HEK293 (cell line): ENCODE measurements at regions not wholly inside any gene's neighbourhood (a gene's known extent, or its start where the extent isn't known, plus 50 kb on each side); places are given as distances from the start of the nearest gene placed in this dataset.

Experiments used
- CTCF ChIA-PET: fragments of 350-600 bp; formaldehyde crosslinking; extraction: SDS; loops from one replicate; lab custom pipeline; 2021; ENCODE audit warnings: antibody characterized with exemption; lab: Yijun Ruan, JAX
- POLR2A ChIA-PET: fragments of 300-600 bp; formaldehyde crosslinking; extraction: SDS; loops from one replicate; lab custom pipeline; 2020; ENCODE audit warnings: antibody characterized with exemption, inconsistent platforms; lab: Yijun Ruan, JAX
- H3K27ac ChIP-seq: fragments of 200-500 bp; sonication (Bioruptor generic); 2 replicates; pipeline ENCODE4 v1.5.1; 2014; ENCODE audit warnings: low read depth, low read length, control low read depth, inconsistent platforms; ENCODE audit errors: extremely low read depth
- H3K36me3 ChIP-seq, 2 experiments: fragments of 200-500 bp in 1 of 2; sonication (Bioruptor generic) in 1 of 2; 1 replicate in 1 of 2; 2 replicates in 1 of 2; pipeline ENCODE4 v1.5.1; 2014 to 2017; ENCODE audit warnings: inconsistent platforms in 2 of 2, low read length in 2 of 2; ENCODE audit not compliant: control insufficient read depth in 2 of 2, insufficient read depth in 1 of 2
- H3K4me1 ChIP-seq: fragments of 200-500 bp; sonication (Bioruptor generic); 2 replicates; pipeline ENCODE4 v1.5.1; 2014; ENCODE audit warnings: mild to moderate bottlenecking, low read length, inconsistent platforms; ENCODE audit not compliant: control insufficient read depth, insufficient read depth
- H3K4me3 ChIP-seq: 2 replicates; pipeline ENCODE4 v1.5.1; 2011; ENCODE audit warnings: low read depth, mild to moderate bottlenecking, control low read depth, low read length, moderate library complexity
- H3K9me3 ChIP-seq: fragments of 200-500 bp; sonication (Bioruptor generic); 2 replicates; pipeline ENCODE4 v1.5.1; 2014; ENCODE audit warnings: low read depth, low read length, inconsistent platforms; ENCODE audit not compliant: control insufficient read depth, insufficient read depth
- ELK4 ChIP-seq: IDR thresholded peaks from 2 replicates; pipeline ENCODE4 v1.6.1; 2011; ENCODE audit warnings: mild to moderate bottlenecking, low read depth, low read length, borderline replicate concordance
- GLI2 ChIP-seq: fragments of 450-650 bp; formaldehyde crosslinking; IDR thresholded peaks from 2 replicates; pipeline ENCODE4; 2017; ENCODE audit warnings: missing biosample characterization, missing genetic modification characterization, low read depth, borderline replicate concordance
- GLIS1 ChIP-seq: fragments of 450-650 bp; formaldehyde crosslinking; IDR thresholded peaks from 2 replicates; pipeline ENCODE4 v1.5.1; 2016; ENCODE audit warnings: missing biosample characterization, missing genetic modification characterization
- KLF16 ChIP-seq: fragments of 450-650 bp; formaldehyde crosslinking; IDR thresholded peaks from 2 replicates; pipeline ENCODE4 v1.5.1; 2017; ENCODE audit warnings: missing biosample characterization, missing genetic modification characterization
- MZF1 ChIP-seq: fragments of 450-650 bp; formaldehyde crosslinking; IDR thresholded peaks from 2 replicates; pipeline ENCODE4 v1.5.1; 2017; ENCODE audit warnings: missing biosample characterization, missing genetic modification characterization, borderline replicate concordance
- OSR2 ChIP-seq: fragments of 450-650 bp; formaldehyde crosslinking; IDR thresholded peaks from 2 replicates; pipeline ENCODE4 v1.5.1; 2016; ENCODE audit warnings: missing biosample characterization, missing genetic modification characterization
- SCRT2 ChIP-seq: fragments of 450-650 bp; formaldehyde crosslinking; IDR thresholded peaks from 2 replicates; pipeline ENCODE4 v1.5.1; 2016; ENCODE audit warnings: missing biosample characterization, missing genetic modification characterization
- ZBTB48 ChIP-seq: fragments of 450-650 bp; formaldehyde crosslinking; IDR thresholded peaks from 2 replicates; pipeline ENCODE4 v1.5.1; 2016; ENCODE audit warnings: missing biosample characterization, missing genetic modification characterization
- ZIC2 ChIP-seq: fragments of 450-650 bp; formaldehyde crosslinking; IDR thresholded peaks from 2 replicates; pipeline ENCODE4 v1.5.1; 2016; ENCODE audit warnings: missing biosample characterization, missing genetic modification characterization
- ZNF10 ChIP-seq: fragments of 450-650 bp; formaldehyde crosslinking; IDR thresholded peaks from 2 replicates; pipeline ENCODE4 v1.5.1; 2017; ENCODE audit warnings: missing biosample characterization, missing genetic modification characterization
- ZNF175 ChIP-seq: fragments of 450-650 bp; formaldehyde crosslinking; IDR thresholded peaks from 2 replicates; pipeline ENCODE4 v1.5.1; 2016; ENCODE audit warnings: missing biosample characterization, missing genetic modification characterization
- ZNF311 ChIP-seq: fragments of 450-650 bp; formaldehyde crosslinking; IDR thresholded peaks from 2 replicates; pipeline ENCODE4 v1.5.1; 2017; ENCODE audit warnings: missing biosample characterization, missing genetic modification characterization, borderline replicate concordance
- ZNF335 ChIP-seq: fragments of 450-650 bp; formaldehyde crosslinking; conservative IDR thresholded peaks from 2 replicates; pipeline ENCODE4 v1.5.1; 2016; ENCODE audit warnings: missing biosample characterization, missing genetic modification characterization
- ZNF394 ChIP-seq: fragments of 450-650 bp; formaldehyde crosslinking; IDR thresholded peaks from 2 replicates; pipeline ENCODE4 v1.5.1; 2016; ENCODE audit warnings: missing biosample characterization, missing genetic modification characterization, mild to moderate bottlenecking, moderate library complexity, borderline replicate concordance
- ZNF433 ChIP-seq: fragments of 450-650 bp; formaldehyde crosslinking; IDR thresholded peaks from 2 replicates; pipeline ENCODE4 v1.5.1; 2016; ENCODE audit warnings: missing biosample characterization, missing genetic modification characterization, low read depth
- ZNF449 ChIP-seq: fragments of 450-650 bp; formaldehyde crosslinking; IDR thresholded peaks from 2 replicates; pipeline ENCODE4 v1.5.1; 2017; ENCODE audit warnings: missing biosample characterization, mild to moderate bottlenecking, missing genetic modification characterization, moderate library complexity
- ZNF473 ChIP-seq: fragments of 450-650 bp; formaldehyde crosslinking; IDR thresholded peaks from 2 replicates; pipeline ENCODE4 v1.5.1; 2017; ENCODE audit warnings: missing biosample characterization, missing genetic modification characterization
- ZNF488 ChIP-seq: fragments of 450-650 bp; formaldehyde crosslinking; IDR thresholded peaks from 2 replicates; pipeline ENCODE4 v1.5.1; 2016; ENCODE audit warnings: missing biosample characterization, missing genetic modification characterization
- ZNF501 ChIP-seq: fragments of 450-650 bp; formaldehyde crosslinking; IDR thresholded peaks from 2 replicates; pipeline ENCODE4 v1.5.1; 2016; ENCODE audit warnings: missing biosample characterization, missing genetic modification characterization
- ZNF518A ChIP-seq: fragments of 450-650 bp; formaldehyde crosslinking; conservative IDR thresholded peaks from 2 replicates; pipeline ENCODE4 v1.5.1; 2016; ENCODE audit warnings: low read depth, missing biosample characterization, missing genetic modification characterization
- ZNF600 ChIP-seq: fragments of 450-650 bp; formaldehyde crosslinking; IDR thresholded peaks from 2 replicates; pipeline ENCODE4 v1.5.1; 2016; ENCODE audit warnings: missing biosample characterization, missing genetic modification characterization
- ZNF610 ChIP-seq: fragments of 450-650 bp; formaldehyde crosslinking; IDR thresholded peaks from 2 replicates; pipeline ENCODE4 v1.5.1; 2016; ENCODE audit warnings: missing biosample characterization, missing genetic modification characterization, borderline replicate concordance
- ZNF629 ChIP-seq: fragments of 450-650 bp; formaldehyde crosslinking; IDR thresholded peaks from 2 replicates; pipeline ENCODE4 v1.5.1; 2017; ENCODE audit warnings: missing biosample characterization, missing genetic modification characterization
- ZNF777 ChIP-seq: fragments of 450-650 bp; formaldehyde crosslinking; IDR thresholded peaks from 2 replicates; pipeline ENCODE4 v1.5.1; 2017; ENCODE audit warnings: missing biosample characterization, missing genetic modification characterization, borderline replicate concordance
- ZNF791 ChIP-seq: fragments of 450-650 bp; formaldehyde crosslinking; IDR thresholded peaks from 2 replicates; pipeline ENCODE4 v1.5.1; 2016; ENCODE audit warnings: missing biosample characterization, missing genetic modification characterization
- ZSCAN18 ChIP-seq: fragments of 450-650 bp; formaldehyde crosslinking; IDR thresholded peaks from 2 replicates; pipeline ENCODE4 v1.5.1; 2016; ENCODE audit warnings: missing biosample characterization, missing genetic modification characterization
- ZSCAN30 ChIP-seq: fragments of 450-650 bp; IDR thresholded peaks from 2 replicates; pipeline ENCODE4 v1.5.1; 2018; ENCODE audit warnings: missing biosample characterization, mild to moderate bottlenecking, missing genetic modification characterization, moderate library complexity

- ChIA-PET POLR2A (no interaction called here), CTCF (interaction anchor here (0.6 kb wide), 1 partner anchor 34 kb away, joined by 3 read pairs; no protein-coding TSS in a partner anchor)
- Histone ChIP-seq H3K4me3 (no peak overlapping the region), H3K36me3 (no peaks in the 10 kb centered on the region), H3K27ac (no peak overlapping the region), H3K9me3 (no peaks in the 10 kb centered on the region), H3K4me1 (no peaks in the 10 kb centered on the region)
- no peak for TF ChIP-seq KLF16
- TF ChIP-seq ZNF335 (tag by site-specific recombination) = no peak
- no peak for TF ChIP-seq GLI2 (tag by site-specific recombination)
- TF ChIP-seq ZNF777 (tag by site-specific recombination) = no peak
- TF ChIP-seq ZSCAN30 (tag by site-specific recombination) = no peak
- no peak for TF ChIP-seq ZNF501 (tag by site-specific recombination)
- no peak for TF ChIP-seq ZNF610 (tag by site-specific recombination)
- no peak for TF ChIP-seq ZNF629
- no peak for TF ChIP-seq ZNF473 (tag by site-specific recombination)
- no peak for TF ChIP-seq ZNF791 (tag by site-specific recombination)
- TF ChIP-seq ZNF311 (tag by site-specific recombination) = no peak
- TF ChIP-seq ELK4 = no peak
- no peak for TF ChIP-seq ZNF449
- TF ChIP-seq, all 188 proteins: peak for 0
These were observed 117.9 kb upstream of the SALL3 start for GRCh38 chr18:78861706-78862105.

- Histone ChIP-seq H3K27ac (no peak overlapping the region), H3K4me3 (no peak overlapping the region), H3K9me3 (no peaks in the 10 kb centered on the region), H3K36me3 (no peaks in the 10 kb centered on the region), H3K4me1 (no peaks in the 10 kb centered on the region)
- ChIA-PET POLR2A (no interaction called here), CTCF (no interaction called here)
- no peak for TF ChIP-seq OSR2 (tag by site-specific recombination)
- TF ChIP-seq ZNF433 (tag by site-specific recombination) = no peak
- no peak for TF ChIP-seq ZNF175 (tag by site-specific recombination)
- no peak for TF ChIP-seq SCRT2
- TF ChIP-seq GLIS1 (tag by site-specific recombination) = no peak
- no peak for TF ChIP-seq MZF1 (tag by site-specific recombination)
- TF ChIP-seq ZNF473 (tag by site-specific recombination) = no peak
- TF ChIP-seq ZNF600 (tag by site-specific recombination) = no peak
- TF ChIP-seq ZSCAN30 (tag by site-specific recombination) = no peak
- TF ChIP-seq ZBTB48 (tag by site-specific recombination) = no peak
- TF ChIP-seq ZNF518A (tag by site-specific recombination) = no peak
- no peak for TF ChIP-seq ZIC2
- no peak for TF ChIP-seq ZSCAN18 (tag by site-specific recombination)
- no peak for TF ChIP-seq ZNF488 (tag by site-specific recombination)
- TF ChIP-seq ZNF10 (tag by site-specific recombination) = no peak
- TF ChIP-seq ZNF394 (tag by site-specific recombination) = no peak
These were observed 117.2 kb upstream of the SALL3 start for GRCh38 chr18:78862395-78862794.
